Heart left ventricle (tissue), 16 donors: ENCODE measurements at regions not wholly inside any gene's neighbourhood (a gene's known extent, or its start where the extent isn't known, plus 50 kb on each side); places are given as distances from the start of the nearest gene placed in this dataset.

Experiments
- ATAC-seq, 4 donors: fragments of 200-7000 bp; cut with Tn5 transposase; one replicate each; pipeline ENCODE4 v1.9.1; 2020 to 2022; ENCODE audit warnings: moderate library complexity in 4 of 4, mild to moderate bottlenecking in 3 of 4, moderate number of reproducible peaks in 1 of 4
- DNase-seq, 5 donors: peaks; one replicate each; pipeline ENCODE4 v3.0.0-alpha.2; 2020
- H3K27ac ChIP-seq, 12 donors: fragments of 200-600 bp; sonication (generic) in 4 of 12; one replicate each; pipeline versions ENCODE4 v1.5.0 to v1.8.0; 2016 to 2022; ENCODE audit warnings: mild to moderate bottlenecking in 2 of 12
- H3K27me3 ChIP-seq, 9 donors: fragments of 200-600 bp; sonication (generic) in 2 of 9; one replicate each; pipeline versions ENCODE4 v1.5.1 to v1.8.0; 2016 to 2022; ENCODE audit warnings: mild to moderate bottlenecking in 3 of 9
- H3K36me3 ChIP-seq, 9 donors: fragments of 200-600 bp; sonication (generic) in 2 of 9; one replicate each; pipeline versions ENCODE4 v1.5.0 to v1.8.0; 2018 to 2022; ENCODE audit warnings: mild to moderate bottlenecking in 2 of 9
- H3K4me1 ChIP-seq, 12 donors: fragments of 200-600 bp; sonication (generic) in 4 of 12; one replicate each; pipeline versions ENCODE4 v1.5.0 to v1.8.0; 2016 to 2022; ENCODE audit warnings: mild to moderate bottlenecking in 3 of 12
- H3K4me3 ChIP-seq, 12 donors: fragments of 200-600 bp; sonication (generic) in 4 of 12; one replicate each; pipeline versions ENCODE4 v1.5.0 to v1.8.0; 2017 to 2022; ENCODE audit warnings: mild to moderate bottlenecking in 9 of 12, moderate library complexity in 4 of 12
- H3K9me3 ChIP-seq, 12 donors: fragments of 200-600 bp; sonication (generic) in 4 of 12; one replicate each; pipeline versions ENCODE4 v1.5.0 to v1.8.0; 2016 to 2022; ENCODE audit warnings: mild to moderate bottlenecking in 1 of 12
- POLR2A ChIP-seq, 2 donors: fragments of 450-650 bp; IDR thresholded peaks; one replicate each; pipeline ENCODE4 v1.6.1; 2017; ENCODE audit warnings: antibody characterized with exemption in 2 of 2, mild to moderate bottlenecking in 2 of 2, moderate library complexity in 2 of 2
- WGBS, 4 donors: extraction: QIAGEN DNeasy Blood & Tissue Kit in 2 of 4; methylation state at CpG; one replicate each; pipeline versions ENCODE4 v1.1.5 to v1.1.7; 2013 to 2018; 5-methylcytosine and 5-hydroxymethylcytosine counted together
- intact Hi-C, 10 donors: fragments of 100-400 bp; cut with DNase I; formaldehyde crosslinking; loops; one replicate each; pipeline versions ENCODE4 v1.11.1 to v1.14.2; 2022
- TF ChIP-seq, protein P1 (sequence below), 12 donors: fragments of 200-600 bp; sonication (generic) in 4 of 12; IDR thresholded peaks; one replicate each; pipeline versions ENCODE4 v1.5.0 to v1.8.0; 2018 to 2022; ENCODE audit warnings: antibody characterized with exemption in 12 of 12, mild to moderate bottlenecking in 5 of 12
- donor health status: ischemic (EF 13 %, LVEDD 7.1; RV severe dilation, severe dysfunction).
- donor health status: healthy with polysubstance abuse.
- donor health status: DM: no; HTN: yes; CAD: no.
- donor health status: DM: no; HTN: no; CAD: no.
- donor health status: ischemic (EF 25% LVEDD 6.9; RV normal size, moderate dysfunction).
- donor health status: ischemic (EF 25% LVEDD 5.7; RV mildly dilated, moderate dysfunction).
- donor health status: healthy.
- donor health status: DM: yes; HTN: yes; CAD: no.
- donor health status: ischemic (EF 35%, LVEDD 5.7; RV mildly dilated, moderate dysfunction).
- donor health status: nonischemic (EF 11% LVEDD 7.7; RV severe dilation, severe dysfunction).
- donor health status: DM: yes; HTN: yes; CAD: no.
- donor health status: PGD.
- donor health status: ischemic (EF 29% LVEDD 5.4; RV normal size, mild dysfunction).
- donor health status: nonischemic (EF 23%, LVEDD 6.1; RV moderate dilation, normal function).

DNA sequence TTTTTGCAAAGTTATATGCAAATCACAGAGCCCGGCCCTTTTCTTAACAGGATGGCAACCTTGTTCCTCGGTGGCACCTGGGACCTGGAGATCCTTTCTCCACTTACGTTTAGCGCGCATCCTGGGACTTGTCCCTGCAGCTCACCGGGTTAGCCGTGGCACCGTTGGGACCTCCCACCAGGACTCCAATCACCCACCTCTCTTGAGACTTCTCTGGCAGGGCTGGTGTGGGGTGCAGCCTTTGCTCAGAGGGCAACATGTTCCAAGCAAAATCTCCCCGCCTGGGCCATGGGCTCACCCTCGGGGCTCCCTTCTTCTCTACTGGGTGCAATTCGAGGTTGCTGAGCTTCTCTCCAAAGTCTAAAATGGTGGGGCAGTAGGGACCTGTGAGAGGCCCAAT is 211.9 kb upstream of the UMPS start:
- Histone ChIP-seq H3K27me3 (no peaks in the 10 kb centered on the region), H3K9me3 (no peaks in the 10 kb centered on the region), H3K36me3 (peaks cover 0 to 11% (median 0%) of the 10 kb centered on the region in 9 donors), H3K27ac (no peak overlapping the region), H3K4me3 (no peak overlapping the region), H3K4me1 (no peaks in the 10 kb centered on the region)
- no peak for TF ChIP-seq POLR2A (IDR thresholded peaks at IDR 0.05)
- TF ChIP-seq, protein P1, sequence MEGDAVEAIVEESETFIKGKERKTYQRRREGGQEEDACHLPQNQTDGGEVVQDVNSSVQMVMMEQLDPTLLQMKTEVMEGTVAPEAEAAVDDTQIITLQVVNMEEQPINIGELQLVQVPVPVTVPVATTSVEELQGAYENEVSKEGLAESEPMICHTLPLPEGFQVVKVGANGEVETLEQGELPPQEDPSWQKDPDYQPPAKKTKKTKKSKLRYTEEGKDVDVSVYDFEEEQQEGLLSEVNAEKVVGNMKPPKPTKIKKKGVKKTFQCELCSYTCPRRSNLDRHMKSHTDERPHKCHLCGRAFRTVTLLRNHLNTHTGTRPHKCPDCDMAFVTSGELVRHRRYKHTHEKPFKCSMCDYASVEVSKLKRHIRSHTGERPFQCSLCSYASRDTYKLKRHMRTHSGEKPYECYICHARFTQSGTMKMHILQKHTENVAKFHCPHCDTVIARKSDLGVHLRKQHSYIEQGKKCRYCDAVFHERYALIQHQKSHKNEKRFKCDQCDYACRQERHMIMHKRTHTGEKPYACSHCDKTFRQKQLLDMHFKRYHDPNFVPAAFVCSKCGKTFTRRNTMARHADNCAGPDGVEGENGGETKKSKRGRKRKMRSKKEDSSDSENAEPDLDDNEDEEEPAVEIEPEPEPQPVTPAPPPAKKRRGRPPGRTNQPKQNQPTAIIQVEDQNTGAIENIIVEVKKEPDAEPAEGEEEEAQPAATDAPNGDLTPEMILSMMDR (IDR thresholded peaks at IDR 0.05), result no peak
- no peak for ATAC-seq
- intact Hi-C loops, result no loop called here
- no peak for DNase-seq
- WGBS, 4 donors, result 93 to 100% (median 97%) methylated on average over 8 to 11 of the region's 11 CpGs

DNA sequence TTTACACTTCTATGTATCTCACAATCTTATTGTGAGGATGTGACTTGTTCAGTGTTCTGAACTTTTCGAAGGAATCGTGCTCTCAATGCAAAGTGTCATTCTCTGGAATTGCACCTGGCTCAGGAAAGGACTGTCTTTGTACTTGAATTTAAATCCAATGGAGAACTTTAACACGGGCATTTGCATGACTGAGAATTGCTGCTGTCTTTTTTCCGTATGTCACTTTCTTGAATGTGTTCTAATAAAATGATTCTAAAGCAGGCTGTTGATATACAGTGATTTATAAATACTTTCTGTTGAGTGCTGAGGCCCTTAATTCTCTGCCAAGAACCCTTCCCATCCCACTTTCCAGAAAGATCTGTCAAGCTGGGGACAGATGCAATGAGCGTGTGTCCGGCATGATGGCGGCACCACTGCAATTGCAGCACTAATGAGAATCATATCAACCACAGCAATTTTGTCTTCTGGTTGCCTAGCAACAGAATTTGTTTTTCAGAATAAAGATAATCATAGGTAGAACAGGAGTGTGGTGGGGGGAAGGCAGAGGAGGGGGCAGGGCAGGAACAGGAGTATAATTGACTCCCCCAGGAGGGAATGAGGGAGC is 210.6 kb upstream of the UMPS start:
- H3K27ac ChIP-seq, result no peak overlapping the region
- peaks cover 0 to 5% (median 0%) of the 10 kb centered on the region in 9 donors for H3K36me3 ChIP-seq
- DNase-seq (no peak), ATAC-seq (no peak)
- no peaks in the 10 kb centered on the region for H3K4me1 ChIP-seq
- H3K27me3 ChIP-seq, result no peaks in the 10 kb centered on the region
- WGBS, 4 donors, result 95 to 99% (median 97%) methylated on average over 7 of the region's 7 CpGs
- no peak overlapping the region for H3K4me3 ChIP-seq
- H3K9me3 ChIP-seq, result no peaks in the 10 kb centered on the region
- intact Hi-C loops, result no loop called here
- TF ChIP-seq, protein P1 (IDR thresholded peaks at IDR 0.05), result no peak
- TF ChIP-seq POLR2A (IDR thresholded peaks at IDR 0.05), result no peak

DNA sequence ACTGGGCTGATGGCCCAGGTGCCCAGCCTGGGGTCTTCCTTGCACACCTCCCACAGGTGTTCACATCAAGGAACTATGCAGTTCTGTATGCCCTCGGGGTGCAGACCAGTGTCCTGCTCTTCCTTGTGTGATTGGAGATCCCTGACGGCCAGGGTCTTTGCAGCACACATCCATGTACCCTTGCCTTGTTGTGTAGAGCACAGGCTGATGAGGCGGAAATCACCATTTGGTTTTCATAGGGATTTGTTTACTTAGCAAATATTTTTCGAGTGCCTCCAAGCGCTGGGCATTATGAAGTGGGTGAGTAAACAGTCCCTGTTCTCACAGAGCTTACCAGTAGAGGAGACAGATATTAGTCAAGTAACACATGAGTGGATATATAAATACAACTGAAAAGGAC is 209.3 kb upstream of the UMPS start:
- Histone ChIP-seq H3K27ac (no peak overlapping the region), H3K9me3 (peaks cover 0 to 4% (median 0%) of the 10 kb centered on the region in 12 donors), H3K27me3 (no peaks in the 10 kb centered on the region), H3K4me1 (no peaks in the 10 kb centered on the region), H3K36me3 (peaks cover 0 to 5% (median 0%) of the 10 kb centered on the region in 9 donors), H3K4me3 (no peak overlapping the region)
- intact Hi-C loops, result no loop called here
- TF ChIP-seq, protein P1 (IDR thresholded peaks at IDR 0.05), result no peak
- TF ChIP-seq POLR2A (IDR thresholded peaks at IDR 0.05), result no peak
- 78 to 83% (median 80%) methylated on average over 5 of the region's 5 CpGs for WGBS, 4 donors
- no peak for ATAC-seq
- DNase-seq, result no peak

DNA sequence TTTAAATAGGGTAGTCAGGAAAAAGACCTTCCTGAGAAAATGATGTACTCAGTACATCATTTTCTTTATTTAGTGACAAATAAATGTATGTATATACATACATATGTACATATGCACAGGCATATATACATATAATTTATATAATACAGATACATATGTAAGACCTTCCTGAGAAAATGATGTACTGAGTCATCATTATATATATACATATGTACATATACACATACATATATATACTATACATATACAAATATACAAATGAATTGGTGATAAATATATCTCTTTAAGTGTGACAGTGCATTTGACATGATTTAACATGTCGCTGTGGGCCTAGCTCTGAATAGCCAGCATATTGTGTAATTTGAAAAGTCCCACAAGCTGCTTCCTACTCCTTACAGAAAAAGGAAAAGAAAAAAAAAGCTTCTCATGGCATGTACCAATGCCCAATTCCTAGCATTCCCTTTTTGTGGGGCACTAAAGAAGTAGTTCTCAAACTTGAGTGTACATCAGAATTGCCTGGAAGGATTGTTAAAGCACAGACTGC is 208.1 kb upstream of the UMPS start:
- Histone ChIP-seq H3K9me3 (peaks cover 0 to 4% (median 0%) of the 10 kb centered on the region in 12 donors), H3K27me3 (no peaks in the 10 kb centered on the region), H3K4me1 (no peaks in the 10 kb centered on the region), H3K36me3 (peaks cover 0 to 5% (median 0%) of the 10 kb centered on the region in 9 donors), H3K27ac (no peak overlapping the region), H3K4me3 (no peak overlapping the region)
- no peak for DNase-seq
- TF ChIP-seq POLR2A (IDR thresholded peaks at IDR 0.05), result no peak
- TF ChIP-seq, protein P1 (IDR thresholded peaks at IDR 0.05), result no peak
- no peak for ATAC-seq
- WGBS, 4 donors, result 92 to 100% (median 98%) methylated on average over 1 of the region's 1 CpG
- intact Hi-C loops, result no loop called here
